Middle frontal gyrus (tissue), 1 donor: ENCODE measurements at regions not wholly inside any gene's neighbourhood (a gene's known extent, or its start where the extent isn't known, plus 50 kb on each side); places are given as distances from the start of the nearest gene placed in this dataset.
A peak's percentile ranks its signal among the peaks of the same experiment; 100 is the strongest.

Experiments
- DNase-seq: peaks from one replicate; pipeline ENCODE4 v3.0.0-alpha.2; 2015; ENCODE audit warnings: low spot score; ENCODE audit errors: extremely low spot score

GRCh38 chr4:71240094-71240493, 98.7 kb upstream of the SLC4A4 start:
- no peak for DNase-seq

- no peak for DNase-seq
These were observed 97.1 kb upstream of the SLC4A4 start for GRCh38 chr4:71241501-71242288.

- DNase-seq, result no peak
These were observed 95.6 kb upstream of the SLC4A4 start for GRCh38 chr4:71243091-71243833.

GRCh38 chr4:71247706-71248105, 91.1 kb upstream of the SLC4A4 start:
- no peak for DNase-seq

GRCh38 chr4:71251261-71251660, 87.6 kb upstream of the SLC4A4 start:
- no peak for DNase-seq

GRCh38 chr4:71253545-71253944, 85.3 kb upstream of the SLC4A4 start:
- DNase-seq, result no peak

- no peak for DNase-seq
These were observed 84.3 kb upstream of the SLC4A4 start for GRCh38 chr4:71254451-71255012.

GRCh38 chr4:71255976-71256375, 82.8 kb upstream of the SLC4A4 start:
- no peak for DNase-seq

- DNase-seq, result no peak
These were observed 81.1 kb upstream of the SLC4A4 start for GRCh38 chr4:71257761-71258160.

GRCh38 chr4:71258323-71258722, 80.5 kb upstream of the SLC4A4 start:
- no peak for DNase-seq

- peak; percentile 57 for DNase-seq
These were observed 79.5 kb upstream of the SLC4A4 start for GRCh38 chr4:71259280-71259679.

GRCh38 chr4:71259911-71260331, 78.9 kb upstream of the SLC4A4 start:
- DNase-seq, result no peak

GRCh38 chr4:71260544-71260943, 78.3 kb upstream of the SLC4A4 start:
- DNase-seq, result no peak

GRCh38 chr4:71261001-71261400, 77.8 kb upstream of the SLC4A4 start:
- no peak for DNase-seq

- DNase-seq, result no peak
These were observed 77.1 kb upstream of the SLC4A4 start for GRCh38 chr4:71261633-71262121.

GRCh38 chr4:71262161-71262560, 76.7 kb upstream of the SLC4A4 start:
- no peak for DNase-seq

- no peak for DNase-seq
These were observed 72.6 kb upstream of the SLC4A4 start for GRCh38 chr4:71266090-71266794.

GRCh38 chr4:71267244-71267643, 71.6 kb upstream of the SLC4A4 start:
- no peak for DNase-seq

GRCh38 chr4:71268166-71268565, 70.7 kb upstream of the SLC4A4 start:
- DNase-seq, result no peak

- DNase-seq, result no peak
These were observed 69.6 kb upstream of the SLC4A4 start for GRCh38 chr4:71269233-71269632.

- DNase-seq, result no peak
These were observed 67.9 kb upstream of the SLC4A4 start for GRCh38 chr4:71270901-71271300.

GRCh38 chr4:71272976-71273375, 65.8 kb upstream of the SLC4A4 start:
- DNase-seq, result no peak
